ENCODE measurements at regions not wholly inside any gene's neighbourhood (a gene's known extent, or its start where the extent isn't known, plus 50 kb on each side); places are given as distances from the start of the nearest gene placed in this dataset.

GRCh38 chr2:63695583-63695982 lies 106.8 kb downstream of the MDH1 start:
- H3K36me3 ChIP-seq (ENCODE audit: insufficient read depth, low read length): no peaks in the 10 kb centered on the region
- intact Hi-C loops (cut with micrococcal nuclease; ENCODE audit: unreplicated experiment): no loop called here
- no peak overlapping the region for H2AFZ ChIP-seq (ENCODE audit: low read length)
- H3K9me2 ChIP-seq (ENCODE audit: insufficient read depth, low read length): no peaks in the 10 kb centered on the region
- no peak overlapping the region for H3K4me2 ChIP-seq (ENCODE audit: low read length)
- H3K9me3 ChIP-seq (ENCODE audit: low read length): no peaks in the 10 kb centered on the region
- BruUV-seq (replicated peaks): no TSS peak
- no peaks in the 10 kb centered on the region for H3K4me1 ChIP-seq (ENCODE audit: insufficient read depth, low read length, poor library complexity, severe bottlenecking)
- no peaks in the 10 kb centered on the region for H3K79me2 ChIP-seq (ENCODE audit: insufficient read depth, low read depth, low read length)
- TF ChIP-seq, protein P1, sequence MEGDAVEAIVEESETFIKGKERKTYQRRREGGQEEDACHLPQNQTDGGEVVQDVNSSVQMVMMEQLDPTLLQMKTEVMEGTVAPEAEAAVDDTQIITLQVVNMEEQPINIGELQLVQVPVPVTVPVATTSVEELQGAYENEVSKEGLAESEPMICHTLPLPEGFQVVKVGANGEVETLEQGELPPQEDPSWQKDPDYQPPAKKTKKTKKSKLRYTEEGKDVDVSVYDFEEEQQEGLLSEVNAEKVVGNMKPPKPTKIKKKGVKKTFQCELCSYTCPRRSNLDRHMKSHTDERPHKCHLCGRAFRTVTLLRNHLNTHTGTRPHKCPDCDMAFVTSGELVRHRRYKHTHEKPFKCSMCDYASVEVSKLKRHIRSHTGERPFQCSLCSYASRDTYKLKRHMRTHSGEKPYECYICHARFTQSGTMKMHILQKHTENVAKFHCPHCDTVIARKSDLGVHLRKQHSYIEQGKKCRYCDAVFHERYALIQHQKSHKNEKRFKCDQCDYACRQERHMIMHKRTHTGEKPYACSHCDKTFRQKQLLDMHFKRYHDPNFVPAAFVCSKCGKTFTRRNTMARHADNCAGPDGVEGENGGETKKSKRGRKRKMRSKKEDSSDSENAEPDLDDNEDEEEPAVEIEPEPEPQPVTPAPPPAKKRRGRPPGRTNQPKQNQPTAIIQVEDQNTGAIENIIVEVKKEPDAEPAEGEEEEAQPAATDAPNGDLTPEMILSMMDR (conservative IDR thresholded peaks at IDR 0.05; ENCODE audit: low read length): no peak
- TF ChIP-seq EZH2phosphoT487 (IDR thresholded peaks at IDR 0.05; ENCODE audit: borderline replicate concordance, low read depth, low read length): no peak
- no peak overlapping the region for H3K27ac ChIP-seq (ENCODE audit: low read depth, low read length, poor library complexity, severe bottlenecking)
- no peaks in the 10 kb centered on the region for H4K20me1 ChIP-seq (ENCODE audit: insufficient read depth, low read length)
- CTCF ChIA-PET (ENCODE audit: unreplicated experiment): no interaction called here
- H3K4me3 ChIP-seq (ENCODE audit: low read depth, low read length, poor library complexity, severe bottlenecking): no peak overlapping the region
- DNase-seq (ENCODE audit: low spot score): no peak
- POLR2A ChIA-PET: no interaction called here

DNA sequence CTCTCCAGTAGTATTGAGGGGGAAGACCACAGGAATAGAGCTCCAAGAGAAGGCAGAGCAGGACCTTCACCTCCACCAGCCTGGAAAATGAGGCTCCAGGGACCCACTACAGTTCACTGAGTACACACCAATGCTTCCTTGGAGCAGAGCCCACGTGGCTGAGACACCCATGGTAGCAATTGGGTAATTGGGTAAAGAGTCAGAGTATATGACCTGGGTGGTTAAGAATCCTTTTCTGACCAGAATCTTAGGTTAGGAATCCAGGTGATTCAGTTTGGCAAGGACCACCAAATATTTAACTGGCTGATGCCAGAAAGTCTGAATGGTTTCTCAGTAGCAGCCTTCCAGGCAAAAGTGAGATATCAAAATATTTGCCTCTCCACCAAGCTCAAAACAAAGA lies 107.7 kb downstream of the MDH1 start:
- Histone ChIP-seq H3K27ac (ENCODE audit: low read depth, low read length, poor library complexity, severe bottlenecking) (no peak overlapping the region), H3K9me3 (ENCODE audit: low read length) (no peaks in the 10 kb centered on the region), H2AFZ (ENCODE audit: low read length) (no peak overlapping the region), H3K4me3 (ENCODE audit: low read depth, low read length, poor library complexity, severe bottlenecking) (no peak overlapping the region), H4K20me1 (ENCODE audit: insufficient read depth, low read length) (no peaks in the 10 kb centered on the region), H3K9me2 (ENCODE audit: insufficient read depth, low read length) (no peaks in the 10 kb centered on the region), H3K4me1 (ENCODE audit: insufficient read depth, low read length, poor library complexity, severe bottlenecking) (no peaks in the 10 kb centered on the region), H3K79me2 (ENCODE audit: insufficient read depth, low read depth, low read length) (no peaks in the 10 kb centered on the region), H3K36me3 (ENCODE audit: insufficient read depth, low read length) (no peaks in the 10 kb centered on the region), H3K4me2 (ENCODE audit: low read length) (no peak overlapping the region)
- BruUV-seq (replicated peaks): no TSS peak
- CTCF ChIA-PET (ENCODE audit: unreplicated experiment): no interaction called here
- intact Hi-C loops (cut with micrococcal nuclease; ENCODE audit: unreplicated experiment): no loop called here
- DNase-seq (ENCODE audit: low spot score): no peak
- TF ChIP-seq EZH2phosphoT487 (IDR thresholded peaks at IDR 0.05; ENCODE audit: borderline replicate concordance, low read depth, low read length): no peak
- TF ChIP-seq, protein P1 (conservative IDR thresholded peaks at IDR 0.05; ENCODE audit: low read length): no peak
- POLR2A ChIA-PET: no interaction called here

GRCh38 chr2:63697160-63697559 lies 108.4 kb downstream of the MDH1 start:
- no peak overlapping the region for H2AFZ ChIP-seq (ENCODE audit: low read length)
- no peaks in the 10 kb centered on the region for H4K20me1 ChIP-seq (ENCODE audit: insufficient read depth, low read length)
- no peaks in the 10 kb centered on the region for H3K36me3 ChIP-seq (ENCODE audit: insufficient read depth, low read length)
- no peak for TF ChIP-seq EZH2phosphoT487 (IDR thresholded peaks at IDR 0.05; ENCODE audit: borderline replicate concordance, low read depth, low read length)
- TF ChIP-seq, protein P1 (conservative IDR thresholded peaks at IDR 0.05; ENCODE audit: low read length): no peak
- no peaks in the 10 kb centered on the region for H3K9me3 ChIP-seq (ENCODE audit: low read length)
- H3K27ac ChIP-seq (ENCODE audit: low read depth, low read length, poor library complexity, severe bottlenecking): no peak overlapping the region
- no peak overlapping the region for H3K4me3 ChIP-seq (ENCODE audit: low read depth, low read length, poor library complexity, severe bottlenecking)
- no peaks in the 10 kb centered on the region for H3K9me2 ChIP-seq (ENCODE audit: insufficient read depth, low read length)
- no peaks in the 10 kb centered on the region for H3K4me1 ChIP-seq (ENCODE audit: insufficient read depth, low read length, poor library complexity, severe bottlenecking)
- no peak for DNase-seq (ENCODE audit: low spot score)
- CTCF ChIA-PET (ENCODE audit: unreplicated experiment): no interaction called here
- POLR2A ChIA-PET: interaction anchor here (0.6 kb wide), 1 partner anchor 10 kb away, joined by 3 read pairs; no protein-coding TSS in a partner anchor
- intact Hi-C loops (cut with micrococcal nuclease; ENCODE audit: unreplicated experiment): no loop called here
- H3K79me2 ChIP-seq (ENCODE audit: insufficient read depth, low read depth, low read length): no peaks in the 10 kb centered on the region
- BruUV-seq (replicated peaks): no TSS peak
- H3K4me2 ChIP-seq (ENCODE audit: low read length): no peak overlapping the region

Measured in OCI-LY7 (cell line).